ENCODE measurements at regions not wholly inside any gene's neighbourhood (a gene's known extent, or its start where the extent isn't known, plus 50 kb on each side); places are given as distances from the start of the nearest gene placed in this dataset.

DNA sequence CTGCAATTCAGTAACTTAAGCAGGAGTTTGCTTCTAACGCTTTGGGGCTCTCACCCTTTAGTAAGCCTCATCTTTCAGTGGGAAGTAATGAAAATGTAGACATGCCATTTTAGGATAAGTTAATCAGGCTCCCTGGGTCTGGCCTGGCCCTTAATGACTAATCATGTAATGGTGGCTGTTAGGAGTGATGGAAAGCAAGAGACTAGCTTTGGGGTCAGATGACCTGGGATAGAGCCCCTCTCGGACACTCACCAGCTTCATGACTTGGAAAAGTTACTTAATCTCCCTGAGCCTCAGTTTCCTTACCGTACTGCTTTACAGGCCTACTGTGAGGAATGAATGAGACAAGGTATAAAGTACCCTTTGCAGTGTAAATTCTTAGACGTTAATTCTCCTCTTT is 194.4 kb downstream of the LPIN1 start:
- Histone ChIP-seq H3K4me1 (ENCODE audit: low read length) (peaks cover 15% of the 10 kb centered on the region), H4K20me1 (ENCODE audit: insufficient read depth, low read length) (no peaks in the 10 kb centered on the region), H3K4me2 (ENCODE audit: low read length) (no peak overlapping the region), H3K27me3 (ENCODE audit: low read depth, low read length) (peaks cover 33% of the 10 kb centered on the region), H3K4me3 (ENCODE audit: low read length) (no peak overlapping the region), H3K36me3 (replicated peaks; ENCODE audit: low read depth, low read length) (no peaks in the 10 kb centered on the region), H3K79me2 (ENCODE audit: low read length) (no peaks in the 10 kb centered on the region), H3K27ac (ENCODE audit: low read length) (no peak overlapping the region), H3K9ac (ENCODE audit: low read length) (no peak overlapping the region), H3K9me3 (ENCODE audit: insufficient read depth, low read length) (no peaks in the 10 kb centered on the region), H2AFZ (ENCODE audit: low read depth, low read length) (no peak overlapping the region)
- TF ChIP-seq EZH2phosphoT487 (IDR thresholded peaks at IDR 0.05; ENCODE audit: low read depth) = no peak
- TF ChIP-seq, protein P1, sequence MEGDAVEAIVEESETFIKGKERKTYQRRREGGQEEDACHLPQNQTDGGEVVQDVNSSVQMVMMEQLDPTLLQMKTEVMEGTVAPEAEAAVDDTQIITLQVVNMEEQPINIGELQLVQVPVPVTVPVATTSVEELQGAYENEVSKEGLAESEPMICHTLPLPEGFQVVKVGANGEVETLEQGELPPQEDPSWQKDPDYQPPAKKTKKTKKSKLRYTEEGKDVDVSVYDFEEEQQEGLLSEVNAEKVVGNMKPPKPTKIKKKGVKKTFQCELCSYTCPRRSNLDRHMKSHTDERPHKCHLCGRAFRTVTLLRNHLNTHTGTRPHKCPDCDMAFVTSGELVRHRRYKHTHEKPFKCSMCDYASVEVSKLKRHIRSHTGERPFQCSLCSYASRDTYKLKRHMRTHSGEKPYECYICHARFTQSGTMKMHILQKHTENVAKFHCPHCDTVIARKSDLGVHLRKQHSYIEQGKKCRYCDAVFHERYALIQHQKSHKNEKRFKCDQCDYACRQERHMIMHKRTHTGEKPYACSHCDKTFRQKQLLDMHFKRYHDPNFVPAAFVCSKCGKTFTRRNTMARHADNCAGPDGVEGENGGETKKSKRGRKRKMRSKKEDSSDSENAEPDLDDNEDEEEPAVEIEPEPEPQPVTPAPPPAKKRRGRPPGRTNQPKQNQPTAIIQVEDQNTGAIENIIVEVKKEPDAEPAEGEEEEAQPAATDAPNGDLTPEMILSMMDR (IDR thresholded peaks at IDR 0.05; ENCODE audit: low read depth, low read length) = no peak

DNA sequence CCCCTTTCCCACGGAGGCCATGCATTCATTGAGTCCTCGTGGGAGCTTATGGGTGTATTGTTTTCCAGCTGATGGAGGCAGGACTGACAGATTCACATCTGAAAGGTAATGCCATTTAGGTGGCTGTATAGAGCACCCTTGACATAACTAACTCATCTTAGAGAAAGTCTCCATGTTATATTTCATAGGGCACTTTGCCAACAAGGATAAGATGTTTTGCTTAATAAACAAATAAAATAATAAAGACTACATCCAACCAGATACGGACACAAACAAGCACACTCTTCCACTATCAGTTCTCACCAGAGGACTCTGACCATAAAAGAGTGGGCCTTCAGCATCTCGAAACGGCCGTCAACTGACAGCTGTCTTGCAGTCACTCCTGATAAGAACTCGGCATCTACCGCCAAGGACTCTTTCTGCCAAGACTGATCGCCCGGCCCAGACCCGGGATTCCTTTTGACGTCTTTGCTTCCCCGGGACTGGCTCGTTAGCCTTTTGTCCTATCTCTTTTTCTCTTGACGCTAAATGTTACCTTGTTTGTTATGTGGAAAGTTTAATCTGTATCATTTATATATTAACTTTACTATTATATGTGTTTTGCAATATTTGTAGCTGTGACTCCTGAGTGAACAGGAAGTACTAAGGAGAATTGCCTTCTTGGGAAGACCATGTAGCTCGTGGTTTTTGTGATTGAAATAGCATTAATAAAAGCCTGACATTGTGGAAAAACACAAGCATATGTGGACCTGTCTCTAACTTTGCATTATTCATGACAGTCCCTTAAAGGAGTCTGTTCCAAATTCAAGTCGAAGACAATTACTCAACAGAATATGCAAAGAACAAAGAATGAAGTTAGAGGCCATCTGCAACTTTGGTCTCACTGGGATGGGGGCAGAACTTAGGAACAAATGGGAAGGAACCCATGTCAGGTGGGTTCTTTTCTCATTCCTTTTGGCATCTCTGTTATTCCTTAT is 195.1 kb downstream of the LPIN1 start:
- no peak overlapping the region for H3K27ac ChIP-seq (ENCODE audit: low read length)
- H2AFZ ChIP-seq (ENCODE audit: low read depth, low read length) = no peak overlapping the region
- H3K9me3 ChIP-seq (ENCODE audit: insufficient read depth, low read length) = no peaks in the 10 kb centered on the region
- no peak overlapping the region for H3K9ac ChIP-seq (ENCODE audit: low read length)
- TF ChIP-seq, protein P1 (IDR thresholded peaks at IDR 0.05; ENCODE audit: low read depth, low read length) = no peak
- no peak for TF ChIP-seq EZH2phosphoT487 (IDR thresholded peaks at IDR 0.05; ENCODE audit: low read depth)
- H4K20me1 ChIP-seq (ENCODE audit: insufficient read depth, low read length) = no peaks in the 10 kb centered on the region
- H3K4me1 ChIP-seq (ENCODE audit: low read length) = peaks cover 19% of the 10 kb centered on the region
- no peak overlapping the region for H3K4me2 ChIP-seq (ENCODE audit: low read length)
- H3K79me2 ChIP-seq (ENCODE audit: low read length) = no peaks in the 10 kb centered on the region
- H3K36me3 ChIP-seq (replicated peaks; ENCODE audit: low read depth, low read length) = no peaks in the 10 kb centered on the region
- no peak overlapping the region for H3K4me3 ChIP-seq (ENCODE audit: low read length)
- H3K27me3 ChIP-seq (ENCODE audit: low read depth, low read length) = peaks cover 27% of the 10 kb centered on the region

DNA sequence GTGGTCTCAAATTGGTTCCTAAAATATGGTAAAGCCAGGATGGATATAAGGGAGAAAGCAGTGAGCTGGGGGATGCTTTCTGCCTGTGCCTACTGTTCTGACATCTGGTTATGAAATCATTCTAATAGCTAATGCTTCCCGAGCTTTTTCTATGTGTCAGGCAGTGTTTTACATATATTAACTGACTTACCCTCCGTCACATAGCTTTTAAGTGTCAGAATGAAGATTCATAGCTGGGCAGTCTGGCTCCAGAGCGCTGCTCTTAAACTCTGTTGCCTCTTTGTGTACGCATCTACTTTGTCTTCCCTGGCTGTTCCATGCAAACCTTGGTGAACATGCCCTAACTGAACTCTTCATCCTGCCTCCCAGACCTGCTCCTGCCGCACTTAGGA is 195.7 kb downstream of the LPIN1 start:
- TF ChIP-seq, protein P1 (IDR thresholded peaks at IDR 0.05; ENCODE audit: low read depth, low read length) = no peak
- Histone ChIP-seq H2AFZ (ENCODE audit: low read depth, low read length) (no peak overlapping the region), H3K79me2 (ENCODE audit: low read length) (no peaks in the 10 kb centered on the region), H3K9me3 (ENCODE audit: insufficient read depth, low read length) (no peaks in the 10 kb centered on the region), H3K27ac (ENCODE audit: low read length) (no peak overlapping the region), H3K4me3 (ENCODE audit: low read length) (no peak overlapping the region), H3K36me3 (replicated peaks; ENCODE audit: low read depth, low read length) (no peaks in the 10 kb centered on the region), H4K20me1 (ENCODE audit: insufficient read depth, low read length) (no peaks in the 10 kb centered on the region), H3K9ac (ENCODE audit: low read length) (no peak overlapping the region), H3K4me1 (ENCODE audit: low read length) (peaks cover 19% of the 10 kb centered on the region), H3K27me3 (ENCODE audit: low read depth, low read length) (peaks cover 26% of the 10 kb centered on the region), H3K4me2 (ENCODE audit: low read length) (no peak overlapping the region)

DNA sequence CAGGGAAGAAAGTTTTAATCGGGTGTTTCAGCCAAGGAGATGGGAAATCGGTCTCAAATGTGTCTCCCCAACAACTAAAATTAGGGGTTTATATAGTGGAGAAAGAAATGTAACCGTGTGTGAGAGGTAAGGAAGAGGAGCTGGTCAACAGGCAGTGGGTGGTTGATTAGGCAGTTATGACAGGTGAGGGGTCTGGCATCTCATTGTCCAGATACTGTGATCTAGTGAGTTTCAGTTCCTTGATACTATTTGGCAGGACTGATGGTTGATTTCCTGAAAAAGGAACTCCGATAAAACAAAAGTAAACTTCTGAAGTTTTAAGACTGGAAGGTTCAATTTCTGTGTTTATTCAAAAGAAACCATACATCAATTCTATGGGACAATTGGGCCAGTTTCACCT is 197.9 kb downstream of the LPIN1 start:
- Histone ChIP-seq H3K4me1 (ENCODE audit: low read length) (peaks cover 19% of the 10 kb centered on the region), H3K4me3 (ENCODE audit: low read length) (no peak overlapping the region), H3K27ac (ENCODE audit: low read length) (no peak overlapping the region), H3K27me3 (ENCODE audit: low read depth, low read length) (peaks cover 21% of the 10 kb centered on the region), H3K79me2 (ENCODE audit: low read length) (no peaks in the 10 kb centered on the region), H3K9me3 (ENCODE audit: insufficient read depth, low read length) (no peaks in the 10 kb centered on the region), H4K20me1 (ENCODE audit: insufficient read depth, low read length) (no peaks in the 10 kb centered on the region), H3K36me3 (replicated peaks; ENCODE audit: low read depth, low read length) (no peaks in the 10 kb centered on the region), H3K4me2 (ENCODE audit: low read length) (no peak overlapping the region), H2AFZ (ENCODE audit: low read depth, low read length) (no peak overlapping the region), H3K9ac (ENCODE audit: low read length) (no peak overlapping the region)
- TF ChIP-seq EZH2phosphoT487 (IDR thresholded peaks at IDR 0.05; ENCODE audit: low read depth) = no peak
- TF ChIP-seq, protein P1 (IDR thresholded peaks at IDR 0.05; ENCODE audit: low read depth, low read length) = no peak
